ENCODE measurements at regions not wholly inside any gene's neighbourhood (a gene's known extent, or its start where the extent isn't known, plus 50 kb on each side); places are given as distances from the start of the nearest gene placed in this dataset.

- no peak for TF ChIP-seq YY1 (IDR thresholded peaks at IDR 0.05)
- no peak for TF ChIP-seq HNF4A (conservative IDR thresholded peaks at IDR 0.05)
- no peak for TF ChIP-seq HNF4G (IDR thresholded peaks at IDR 0.05)
- TF ChIP-seq REST (IDR thresholded peaks at IDR 0.05), result no peak
- TF ChIP-seq CTCF (IDR thresholded peaks at IDR 0.05; ENCODE audit: low read depth, low read length, missing input control), result no peak
- no peak for TF ChIP-seq EGR1 (IDR thresholded peaks at IDR 0.05; ENCODE audit: low read depth in 2 of 2)
Observed at GRCh38 chr15:68502398-68502901, 70.5 kb upstream of the ITGA11 start (continued).

- no peaks in the 10 kb centered on the region for H3K4me1 ChIP-seq (ENCODE audit: control insufficient read depth in 4 of 4, insufficient read depth in 4 of 4, low read length in 3 of 4)
- H3K4me3 ChIP-seq (ENCODE audit: low read depth in 1 of 3, low read length in 3 of 3), result no peak overlapping the region
- H3K27ac ChIP-seq (ENCODE audit: low read depth in 1 of 2, low read length in 2 of 2), result no peak overlapping the region
- TF ChIP-seq RXRA (IDR thresholded peaks at IDR 0.05) (no peak), GABPA (IDR thresholded peaks at IDR 0.05 in 1 of 2, conservative IDR thresholded peaks at IDR 0.05 in 1 of 2) (no peak), FOXA1 (IDR thresholded peaks at IDR 0.05) (no peak), ATF3 (IDR thresholded peaks at IDR 0.05) (no peak), MAX (IDR thresholded peaks at IDR 0.05) (no peak), TAF1 (conservative IDR thresholded peaks at IDR 0.05) (no peak), HNF4G (IDR thresholded peaks at IDR 0.05) (no peak), YY1 (IDR thresholded peaks at IDR 0.05) (no peak), NR2F2 (IDR thresholded peaks at IDR 0.05) (no peak)
- H3K36me3 ChIP-seq (ENCODE audit: control insufficient read depth in 4 of 4, insufficient read depth in 3 of 4, low read depth in 1 of 4, low read length in 3 of 4), result no peaks in the 10 kb centered on the region
- DNase-seq (ENCODE audit: low spot score), result peak; percentile 13
- H3K9ac ChIP-seq (ENCODE audit: low read depth in 1 of 2, low read length in 2 of 2), result no peak overlapping the region
- H3K9me3 ChIP-seq (ENCODE audit: control insufficient read depth in 4 of 4, low read length in 3 of 4), result no peaks in the 10 kb centered on the region
- H3K27me3 ChIP-seq (ENCODE audit: control insufficient read depth in 4 of 4, insufficient read depth in 4 of 4, low read length in 3 of 4), result no peaks in the 10 kb centered on the region
- 94% methylated on average over 7 of the region's 7 CpGs for WGBS
Observed at GRCh38 chr15:68503213-68503612, 71.2 kb upstream of the ITGA11 start.

- DNase-seq (ENCODE audit: low spot score), result peak; percentile 21
- no peak overlapping the region for H3K4me3 ChIP-seq (ENCODE audit: low read depth in 1 of 3, low read length in 3 of 3)
- no peaks in the 10 kb centered on the region for H3K4me1 ChIP-seq (ENCODE audit: control insufficient read depth in 4 of 4, insufficient read depth in 4 of 4, low read length in 3 of 4)
- H3K27ac ChIP-seq (ENCODE audit: low read depth in 1 of 2, low read length in 2 of 2), result no peak overlapping the region
- H3K36me3 ChIP-seq (ENCODE audit: control insufficient read depth in 4 of 4, insufficient read depth in 3 of 4, low read depth in 1 of 4, low read length in 3 of 4), result no peaks in the 10 kb centered on the region
- H3K9me3 ChIP-seq (ENCODE audit: control insufficient read depth in 4 of 4, low read length in 3 of 4), result no peaks in the 10 kb centered on the region
- WGBS, result 70% methylated on average over 11 of the region's 11 CpGs
- H3K27me3 ChIP-seq (ENCODE audit: control insufficient read depth in 4 of 4, insufficient read depth in 4 of 4, low read length in 3 of 4), result no peaks in the 10 kb centered on the region
- no peak overlapping the region for H3K9ac ChIP-seq (ENCODE audit: low read depth in 1 of 2, low read length in 2 of 2)
- TF ChIP-seq GABPA (IDR thresholded peaks at IDR 0.05 in 1 of 2, conservative IDR thresholded peaks at IDR 0.05 in 1 of 2), result no peak
- no peak for TF ChIP-seq ATF3 (IDR thresholded peaks at IDR 0.05)
- TF ChIP-seq CTCF (IDR thresholded peaks at IDR 0.05; ENCODE audit: low read depth, low read length, missing input control), result no peak
- TF ChIP-seq MAX (IDR thresholded peaks at IDR 0.05), result no peak
- TF ChIP-seq EGR1 (IDR thresholded peaks at IDR 0.05; ENCODE audit: low read depth in 2 of 2), result no peak
- no peak for TF ChIP-seq HNF4A (conservative IDR thresholded peaks at IDR 0.05)
- no peak for TF ChIP-seq TAF1 (conservative IDR thresholded peaks at IDR 0.05)
- TF ChIP-seq RXRA (IDR thresholded peaks at IDR 0.05), result no peak
- TF ChIP-seq FOXA2 (IDR thresholded peaks at IDR 0.05), result no peak
- TF ChIP-seq FOXA1 (IDR thresholded peaks at IDR 0.05), result no peak
- TF ChIP-seq ZBTB33 (IDR thresholded peaks at IDR 0.05), result no peak
- TF ChIP-seq JUND (IDR thresholded peaks at IDR 0.05), result no peak
Observed at GRCh38 chr15:68503791-68504680, 72.1 kb upstream of the ITGA11 start.
